Skeletal muscle tissue (tissue), 3 donors: ENCODE measurements at regions not wholly inside any gene's neighbourhood (a gene's known extent, or its start where the extent isn't known, plus 50 kb on each side); places are given as distances from the start of the nearest gene placed in this dataset.
"Not testable (repeated sequence)": the region's sequence is repeated elsewhere in the genome, so short reads cannot be mapped to it uniquely, and the experiment has no call there.

Source experiments
- H3K27ac ChIP-seq: one replicate; pipeline ENCODE4 v1.7.0; 2013; ENCODE audit warnings: mild to moderate bottlenecking, low read depth, low read length, inconsistent platforms
- H3K27me3 ChIP-seq, 3 donors: one replicate each; pipeline ENCODE4 v1.7.0; 2013; ENCODE audit warnings: low read length in 3 of 3; ENCODE audit not compliant: control insufficient read depth in 3 of 3, insufficient read depth in 3 of 3
- H3K36me3 ChIP-seq, 3 donors: one replicate each; pipeline ENCODE4 v1.7.0; 2013; ENCODE audit warnings: low read length in 3 of 3; ENCODE audit not compliant: control insufficient read depth in 3 of 3, insufficient read depth in 3 of 3
- H3K4me1 ChIP-seq, 3 donors: one replicate each; pipeline ENCODE4 v1.7.0; 2013; ENCODE audit warnings: low read length in 3 of 3, mild to moderate bottlenecking in 3 of 3; ENCODE audit not compliant: control insufficient read depth in 3 of 3, insufficient read depth in 3 of 3
- H3K4me3 ChIP-seq, 3 donors: one replicate each; pipeline ENCODE4 v1.7.0; 2013; ENCODE audit warnings: low read length in 3 of 3
- H3K9ac ChIP-seq, 3 donors: one replicate each; pipeline ENCODE4 v1.7.0; 2013; ENCODE audit warnings: low read length in 3 of 3, mild to moderate bottlenecking in 3 of 3, moderate library complexity in 2 of 3, low read depth in 1 of 3
- H3K9me3 ChIP-seq, 3 donors: one replicate each; pipeline ENCODE4 v1.7.0; 2013; ENCODE audit warnings: low read length in 3 of 3; ENCODE audit not compliant: control insufficient read depth in 3 of 3
- donor health status: Osteomylitis.

DNA sequence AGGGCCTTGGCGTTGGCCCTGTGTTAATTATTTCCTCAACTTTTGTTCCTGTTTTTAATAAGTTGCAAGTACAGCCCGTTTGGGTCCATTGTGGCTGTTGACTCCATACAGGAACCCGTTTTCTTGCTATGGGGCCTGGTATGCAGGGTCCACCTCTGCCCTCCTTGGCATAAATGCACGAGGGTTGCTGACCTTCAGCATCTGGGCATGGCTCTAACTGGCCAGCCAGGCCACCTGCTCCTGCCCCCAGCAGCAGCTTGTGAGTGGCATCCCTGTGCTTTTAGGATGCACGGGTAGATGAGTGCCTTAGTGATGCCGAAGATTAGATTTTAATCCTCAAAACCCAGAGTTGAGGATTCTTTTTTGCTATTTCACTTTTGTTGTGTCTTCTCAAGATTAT lies 123.2 kb downstream of the GLRX3 start:
- Histone ChIP-seq H3K9ac (no peak overlapping the region), H3K4me1 (no peaks in the 10 kb centered on the region), H3K4me3 (no peak overlapping the region), H3K27me3 (no peaks in the 10 kb centered on the region), H3K9me3 (peaks cover 0 to 5% (median 2%) of the 10 kb centered on the region in 3 donors), H3K27ac (no peak overlapping the region), H3K36me3 (no peaks in the 10 kb centered on the region)

DNA sequence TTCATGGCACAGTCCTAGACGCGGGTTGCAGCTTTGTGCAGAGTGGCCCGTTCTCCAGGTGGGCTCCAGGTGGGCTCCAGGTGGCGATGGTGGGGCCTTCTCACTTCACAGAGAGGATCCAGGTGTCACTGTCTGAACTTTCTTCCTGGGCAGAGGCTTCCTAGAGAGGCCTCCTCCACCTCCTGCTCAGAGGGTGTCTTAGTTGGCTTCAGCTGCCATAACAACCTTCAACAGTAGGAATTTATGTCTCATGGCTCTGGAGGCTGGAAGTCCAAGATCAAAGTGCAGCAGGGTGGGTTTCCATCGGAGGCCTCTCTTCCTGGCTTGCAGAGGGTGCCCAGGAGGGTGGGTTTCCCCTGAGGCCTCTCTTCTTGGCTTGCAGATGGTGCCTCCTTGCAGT lies 125.1 kb downstream of the GLRX3 start:
- Histone ChIP-seq H3K9me3 (peaks cover 0 to 3% (median 2%) of the 10 kb centered on the region in 3 donors), H3K9ac (no peak overlapping the region), H3K27me3 (no peaks in the 10 kb centered on the region), H3K4me3 (no peak overlapping the region), H3K27ac (no peak overlapping the region), H3K4me1 (no peaks in the 10 kb centered on the region), H3K36me3 (no peaks in the 10 kb centered on the region)

GRCh38 chr10:130261766-130262165 lies 125.6 kb downstream of the GLRX3 start:
- H3K27me3 ChIP-seq, result no peaks in the 10 kb centered on the region
- H3K4me1 ChIP-seq, result no peaks in the 10 kb centered on the region
- no peak overlapping the region for H3K4me3 ChIP-seq
- peaks cover 0 to 3% (median 2%) of the 10 kb centered on the region in 3 donors for H3K9me3 ChIP-seq
- no peak overlapping the region for H3K27ac ChIP-seq
- H3K9ac ChIP-seq, result no peak overlapping the region
- no peaks in the 10 kb centered on the region for H3K36me3 ChIP-seq

- Histone ChIP-seq H3K4me1 (no peaks in the 10 kb centered on the region), H3K9ac (no peak overlapping the region), H3K27ac (no peak overlapping the region), H3K4me3 (no peak overlapping the region), H3K27me3 (no peaks in the 10 kb centered on the region), H3K36me3 (no peaks in the 10 kb centered on the region), H3K9me3 (peaks cover 0 to 6% (median 2%) of the 10 kb centered on the region in 3 donors)
These were observed 127.1 kb downstream of the GLRX3 start for GRCh38 chr10:130263289-130263688.

GRCh38 chr10:130265542-130265941 lies 129.4 kb downstream of the GLRX3 start:
- H3K36me3 ChIP-seq, result no peaks in the 10 kb centered on the region
- no peaks in the 10 kb centered on the region for H3K27me3 ChIP-seq
- no peak overlapping the region for H3K27ac ChIP-seq
- peaks cover 0 to 7% (median 2%) of the 10 kb centered on the region in 3 donors for H3K9me3 ChIP-seq
- no peak overlapping the region for H3K9ac ChIP-seq
- H3K4me1 ChIP-seq, result no peaks in the 10 kb centered on the region
- H3K4me3 ChIP-seq, result no peak overlapping the region

DNA sequence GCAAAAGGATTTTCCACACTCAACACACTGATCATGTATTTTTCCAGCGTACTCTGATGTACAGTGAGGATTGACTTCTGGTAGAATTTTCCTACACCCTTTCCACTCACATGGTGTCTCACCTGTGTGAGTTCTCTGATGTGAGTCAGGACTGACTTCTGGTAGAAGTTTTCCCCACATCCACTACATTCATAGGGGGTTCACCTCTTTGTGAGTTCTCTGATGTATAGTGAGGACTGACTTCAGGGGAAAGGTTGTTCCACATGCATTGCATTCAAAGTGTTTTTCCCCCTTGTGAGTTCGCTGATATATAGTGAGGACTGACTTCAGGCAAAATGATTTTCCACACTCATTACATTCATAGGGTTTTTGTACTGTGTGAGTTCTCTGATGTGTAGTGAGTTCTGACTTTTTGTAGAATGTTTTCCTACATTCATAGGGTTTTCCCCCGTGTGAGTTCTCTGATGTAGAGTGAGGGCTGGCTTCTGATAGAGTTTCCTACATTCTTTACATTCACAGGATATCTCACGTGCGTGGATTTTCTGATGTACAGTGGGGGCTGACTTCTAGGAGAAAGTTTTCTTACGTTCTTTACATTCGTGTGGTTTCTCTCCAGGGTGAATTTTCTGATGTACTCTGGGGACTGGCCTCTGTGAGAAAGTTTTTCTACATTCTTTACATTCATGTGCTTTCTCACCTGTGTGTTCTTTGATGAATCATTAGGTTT lies 146.5 kb downstream of the GLRX3 start:
- no peak overlapping the region for H3K4me3 ChIP-seq
- H3K27me3 ChIP-seq, result no peaks in the 10 kb centered on the region
- no peak overlapping the region for H3K27ac ChIP-seq
- no peak overlapping the region for H3K9ac ChIP-seq
- H3K4me1 ChIP-seq, result no peaks in the 10 kb centered on the region
- H3K36me3 ChIP-seq, result peaks cover 0 to 3% (median 2%) of the 10 kb centered on the region in 3 donors
- H3K9me3 ChIP-seq, result peaks cover 36 to 64% (median 42%) of the 10 kb centered on the region in 3 donors

DNA sequence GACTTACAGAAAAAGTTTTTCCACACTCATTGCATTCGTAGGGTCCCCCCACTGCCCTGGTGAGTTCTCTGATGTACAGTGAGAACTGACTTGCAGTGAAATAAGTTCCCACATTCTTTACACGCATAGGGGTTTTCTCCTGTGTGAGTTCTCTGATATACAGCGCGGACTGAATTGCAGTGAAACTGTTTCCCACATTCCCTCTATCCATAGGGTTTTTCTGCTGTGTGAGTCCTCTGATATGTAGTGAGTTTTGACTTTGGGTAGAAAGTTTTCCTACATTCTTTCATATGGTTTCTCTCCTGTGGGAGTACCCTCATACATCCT lies 147.0 kb downstream of the GLRX3 start:
- Histone ChIP-seq H3K4me1 (no peaks in the 10 kb centered on the region), H3K9me3 (peaks cover 39 to 65% (median 42%) of the 10 kb centered on the region in 3 donors), H3K27me3 (no peaks in the 10 kb centered on the region), H3K9ac (no peak overlapping the region), H3K27ac (no peak overlapping the region), H3K36me3 (peaks cover 0 to 3% (median 2%) of the 10 kb centered on the region in 3 donors), H3K4me3 (no peak overlapping the region)

- not testable (repeated sequence) for H3K9ac ChIP-seq, H3K36me3 ChIP-seq, H3K27ac ChIP-seq, H3K4me1 ChIP-seq, H3K27me3 ChIP-seq, H3K4me3 ChIP-seq
- H3K9me3 ChIP-seq, result peaks cover 4 to 14% (median 4%) of the 10 kb centered on the region in 3 donors
These were observed 159.6 kb downstream of the GLRX3 start for GRCh38 chr10:130295761-130296160.

- H3K9me3 ChIP-seq, result peaks cover 4 to 10% (median 6%) of the 10 kb centered on the region in 3 donors
These were observed 164.4 kb downstream of the GLRX3 start for GRCh38 chr10:130300608-130301020.

DNA sequence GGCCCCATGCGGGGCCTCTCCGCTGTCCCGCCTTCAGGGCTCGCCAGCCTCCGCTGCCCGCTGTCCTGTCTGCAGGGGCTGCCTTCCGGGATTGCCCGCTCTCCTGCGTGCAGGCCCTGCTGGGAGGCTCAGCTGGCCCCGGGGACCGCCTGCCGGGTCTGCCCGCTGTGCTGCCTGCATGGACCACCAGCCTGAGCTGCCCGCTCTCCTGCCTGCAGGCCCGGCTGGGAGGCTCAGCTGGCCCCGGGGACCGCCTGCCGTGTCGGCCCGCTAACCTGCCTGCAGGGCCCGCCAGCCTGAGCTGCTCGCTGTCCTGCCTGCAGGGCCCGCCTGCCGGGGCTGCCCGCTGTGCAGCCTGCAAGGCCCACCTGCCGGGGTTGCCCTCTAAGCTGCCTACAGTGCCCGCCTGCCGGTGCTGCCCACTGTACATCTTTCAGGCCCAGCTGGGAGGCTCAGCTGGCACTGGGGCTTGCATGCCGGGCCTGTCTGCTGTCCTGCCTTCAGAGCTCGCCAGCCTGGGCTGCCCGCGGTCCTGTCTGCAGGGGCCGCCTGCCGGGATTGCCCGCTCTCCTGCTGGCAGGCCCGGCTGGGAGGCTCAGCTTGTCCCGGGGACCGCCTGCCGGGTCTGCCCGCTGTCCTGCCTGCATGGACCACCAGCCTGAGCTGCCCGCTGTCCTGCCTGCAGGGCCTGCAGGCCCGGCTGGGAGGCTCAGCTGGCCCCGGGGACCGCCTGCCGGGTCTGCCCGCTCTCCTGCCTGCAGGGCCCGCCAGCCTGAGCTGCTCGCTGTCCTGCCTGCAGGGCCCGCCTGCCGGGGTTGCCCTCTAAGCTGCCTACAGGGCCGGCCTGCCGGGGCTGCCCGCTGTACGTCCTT lies 165.1 kb downstream of the GLRX3 start:
- Histone ChIP-seq H3K27ac (no peak overlapping the region), H3K9ac (peak overlapping the region in 2 of 3 donors; percentile 76 to 96), H3K4me1 (peaks cover 0 to 5% (median 0%) of the 10 kb centered on the region in 3 donors), H3K27me3 (no peaks in the 10 kb centered on the region), H3K4me3 (peak overlapping the region in 2 of 3 donors; percentile 52 to 78), H3K9me3 (peaks cover 4 to 10% (median 7%) of the 10 kb centered on the region in 3 donors), H3K36me3 (no peaks in the 10 kb centered on the region)

More at GRCh38 chr10:130300608-130301020, 164.4 kb downstream of the GLRX3 start:
- Histone ChIP-seq H3K9ac (peak overlapping the region in 2 of 3 donors; percentile 72 to 96), H3K4me3 (peak overlapping the region in 2 of 3 donors; percentile 52 to 78), H3K27me3 (no peaks in the 10 kb centered on the region), H3K36me3 (no peaks in the 10 kb centered on the region), H3K27ac (no peak overlapping the region), H3K4me1 (peaks cover 0 to 5% (median 0%) of the 10 kb centered on the region in 3 donors)
